Esophagus (tissue), 2 donors: ENCODE measurements at regions not wholly inside any gene's neighbourhood (a gene's known extent, or its start where the extent isn't known, plus 50 kb on each side); places are given as distances from the start of the nearest gene placed in this dataset.
"Not testable (repeated sequence)": the region's sequence is repeated elsewhere in the genome, so short reads cannot be mapped to it uniquely, and the experiment has no call there.

ENCODE experiments used
- H3K27ac ChIP-seq, 2 donors: one replicate each; pipeline ENCODE4 v1.5.1; 2013; ENCODE audit warnings: low read depth in 2 of 2, mild to moderate bottlenecking in 2 of 2, inconsistent platforms in 1 of 2, low read length in 1 of 2, moderate library complexity in 1 of 2
- H3K27me3 ChIP-seq, 2 donors: one replicate each; pipeline ENCODE4 v1.6.1; 2013; ENCODE audit warnings: low read length in 2 of 2, control low read depth in 1 of 2, mild to moderate bottlenecking in 1 of 2; ENCODE audit not compliant: insufficient read depth in 2 of 2, control insufficient read depth in 1 of 2
- H3K36me3 ChIP-seq, 2 donors: one replicate each; pipeline ENCODE4 v1.6.1; 2013; ENCODE audit warnings: low read length in 1 of 2; ENCODE audit not compliant: control insufficient read depth in 2 of 2, insufficient read depth in 2 of 2
- H3K4me1 ChIP-seq, 2 donors: one replicate each; pipeline ENCODE4 v1.6.1; 2013; ENCODE audit warnings: low read length in 1 of 2; ENCODE audit not compliant: control insufficient read depth in 2 of 2, insufficient read depth in 2 of 2
- H3K4me3 ChIP-seq, 2 donors: one replicate each; pipeline ENCODE4 v1.5.1; 2013; ENCODE audit warnings: low read length in 2 of 2, mild to moderate bottlenecking in 2 of 2, low read depth in 1 of 2, moderate library complexity in 1 of 2
- H3K9me3 ChIP-seq, 2 donors: one replicate each; pipeline ENCODE4 v1.6.1; 2013; ENCODE audit warnings: mild to moderate bottlenecking in 2 of 2, low read depth in 1 of 2, low read length in 1 of 2, moderate library complexity in 1 of 2; ENCODE audit not compliant: control insufficient read depth in 2 of 2, insufficient read depth in 1 of 2
- WGBS, 2 donors: extraction: QIAGEN DNeasy Blood & Tissue Kit; methylation state at CpG; one replicate each; pipeline ENCODE4 v1.1.7; 2013; 5-methylcytosine and 5-hydroxymethylcytosine counted together
- donor health status: healthy with polysubstance abuse.
- donor health status: Bipolar disorder and iron deficiency.

- H3K4me3 ChIP-seq = no peak overlapping the region
- WGBS, 2 donors = 70 to 81% methylated on average over 8 of the region's 8 CpGs
- H3K4me1 ChIP-seq = no peaks in the 10 kb centered on the region
- peaks cover 0 to 2% of the 10 kb centered on the region in 2 donors for H3K9me3 ChIP-seq
- no peaks in the 10 kb centered on the region for H3K36me3 ChIP-seq
- H3K27ac ChIP-seq = no peak overlapping the region
- H3K27me3 ChIP-seq = no peaks in the 10 kb centered on the region
These were observed 309.1 kb downstream of the FOXL1 start for GRCh38 chr16:86887416-86887815.

- no peaks in the 10 kb centered on the region for H3K36me3 ChIP-seq
- no peaks in the 10 kb centered on the region for H3K4me1 ChIP-seq
- no peak overlapping the region for H3K27ac ChIP-seq
- H3K4me3 ChIP-seq = no peak overlapping the region
- H3K27me3 ChIP-seq = no peaks in the 10 kb centered on the region
- WGBS, 2 donors = 56 to 63% methylated on average over 4 of the region's 4 CpGs
- peaks cover 0 to 2% of the 10 kb centered on the region in 2 donors for H3K9me3 ChIP-seq
These were observed 310.1 kb downstream of the FOXL1 start for GRCh38 chr16:86888231-86889053.

- not testable (repeated sequence) for H3K27me3 ChIP-seq, H3K27ac ChIP-seq, H3K9me3 ChIP-seq, H3K4me1 ChIP-seq, H3K36me3 ChIP-seq, H3K4me3 ChIP-seq
- WGBS, 2 donors = 32 to 41% methylated on average over 1 of the region's 1 CpG
These were observed 310.7 kb downstream of the FOXL1 start for GRCh38 chr16:86889054-86889366.

- Histone ChIP-seq H3K27ac (no peak overlapping the region), H3K9me3 (peaks cover 0 to 2% of the 10 kb centered on the region in 2 donors), H3K4me1 (no peaks in the 10 kb centered on the region), H3K27me3 (no peaks in the 10 kb centered on the region), H3K4me3 (no peak overlapping the region), H3K36me3 (no peaks in the 10 kb centered on the region)
- 84 to 87% methylated on average over 3 of the region's 3 CpGs for WGBS, 2 donors
These were observed 311.6 kb downstream of the FOXL1 start for GRCh38 chr16:86889974-86890373.

GRCh38 chr16:86891121-86891520, 312.8 kb downstream of the FOXL1 start:
- 54 to 59% methylated on average over 7 of the region's 7 CpGs for WGBS, 2 donors
- Histone ChIP-seq H3K4me3 (no peak overlapping the region), H3K4me1 (no peaks in the 10 kb centered on the region), H3K27ac (no peak overlapping the region), H3K27me3 (no peaks in the 10 kb centered on the region), H3K9me3 (peaks cover 0 to under 1% of the 10 kb centered on the region in 2 donors), H3K36me3 (no peaks in the 10 kb centered on the region)

- Histone ChIP-seq H3K4me3 (no peak overlapping the region), H3K36me3 (no peaks in the 10 kb centered on the region), H3K27me3 (no peaks in the 10 kb centered on the region), H3K4me1 (no peaks in the 10 kb centered on the region), H3K9me3 (no peaks in the 10 kb centered on the region), H3K27ac (no peak overlapping the region)
- 85 to 88% methylated on average over 12 of the region's 12 CpGs for WGBS, 2 donors
These were observed 313.3 kb downstream of the FOXL1 start for GRCh38 chr16:86891631-86892030.

- Histone ChIP-seq H3K4me1 (no peaks in the 10 kb centered on the region), H3K27ac (no peak overlapping the region), H3K4me3 (no peak overlapping the region), H3K36me3 (no peaks in the 10 kb centered on the region), H3K27me3 (no peaks in the 10 kb centered on the region), H3K9me3 (peaks cover 0 to under 1% of the 10 kb centered on the region in 2 donors)
- 63 to 76% methylated on average over 6 of the region's 6 CpGs for WGBS, 2 donors
These were observed 314.2 kb downstream of the FOXL1 start for GRCh38 chr16:86892509-86892908.

- WGBS, 2 donors = 60 to 78% methylated on average over 10 of the region's 10 CpGs
- Histone ChIP-seq H3K9me3 (peaks cover 0 to 2% of the 10 kb centered on the region in 2 donors), H3K27me3 (no peaks in the 10 kb centered on the region), H3K4me1 (no peaks in the 10 kb centered on the region), H3K27ac (no peak overlapping the region), H3K4me3 (no peak overlapping the region), H3K36me3 (no peaks in the 10 kb centered on the region)
These were observed 315.2 kb downstream of the FOXL1 start for GRCh38 chr16:86893506-86893905.

- 89 to 92% methylated on average over 24 of the region's 24 CpGs for WGBS, 2 donors
- H3K36me3 ChIP-seq = no peaks in the 10 kb centered on the region
- no peak overlapping the region for H3K4me3 ChIP-seq
- H3K9me3 ChIP-seq = peaks cover 0 to 2% of the 10 kb centered on the region in 2 donors
- no peaks in the 10 kb centered on the region for H3K27me3 ChIP-seq
- H3K27ac ChIP-seq = no peak overlapping the region
- no peaks in the 10 kb centered on the region for H3K4me1 ChIP-seq
These were observed 315.7 kb downstream of the FOXL1 start for GRCh38 chr16:86894029-86894567.

- Histone ChIP-seq H3K27me3 (no peaks in the 10 kb centered on the region), H3K27ac (no peak overlapping the region), H3K9me3 (peaks cover 0 to 2% of the 10 kb centered on the region in 2 donors), H3K36me3 (no peaks in the 10 kb centered on the region), H3K4me1 (no peaks in the 10 kb centered on the region), H3K4me3 (no peak overlapping the region)
- whole genome bisulfite sequencing, 2 donors = 79 to 81% methylated on average over 15 of the region's 15 CpGs
These were observed 316.6 kb downstream of the FOXL1 start for GRCh38 chr16:86894925-86895324.
